H1 (cell line): ENCODE measurements at regions not wholly inside any gene's neighbourhood (a gene's known extent, or its start where the extent isn't known, plus 50 kb on each side); places are given as distances from the start of the nearest gene placed in this dataset.

Source experiments
- CTCF ChIA-PET: fragments of 300-600 bp; sonication (Branson Sonifier 250); formaldehyde crosslinking; loops from one replicate; lab custom pipeline; 2021; ENCODE audit not compliant: partially characterized antibody; lab: Charles Lee
- POLR2A ChIA-PET: fragments of 300-600 bp; sonication (Branson Sonifier 250); formaldehyde crosslinking; loops from one replicate; lab custom pipeline; 2021; ENCODE audit warnings: inconsistent platforms; ENCODE audit not compliant: partially characterized antibody; lab: Charles Lee
- DNase-seq, 2 experiments: peaks; one replicate each; pipeline versions ENCODE4 v3.0.0 to v3.0.0-alpha.2; 2010 to 2022; ENCODE audit warnings: low spot score in 2 of 2, low read depth in 1 of 2, mixed read lengths in 1 of 2
- FAIRE-seq: peaks from 2 replicates; lab custom pipeline; 2011; peaks lifted over from hg19 to GRCh38; lab: Jason Lieb, UNC
- H2AFZ ChIP-seq: 2 replicates; pipeline ENCODE4 v1.8.1; 2012; ENCODE audit warnings: low read length, inconsistent platforms
- H2AK5ac ChIP-seq: 2 replicates; pipeline ENCODE4 v1.6.1; 2013; ENCODE audit warnings: low read depth, low read length
- H2BK120ac ChIP-seq: replicated peaks from 2 replicates; pipeline ENCODE3; 2013; ENCODE audit warnings: low read depth, low read length, inconsistent platforms
- H2BK12ac ChIP-seq: 2 replicates; pipeline ENCODE4 v1.6.1; 2013; ENCODE audit warnings: low read depth, low read length
- H2BK15ac ChIP-seq: 2 replicates; pipeline ENCODE4 v1.6.1; 2013; ENCODE audit warnings: low read length
- H2BK20ac ChIP-seq: 2 replicates; pipeline ENCODE4 v1.6.1; 2013; ENCODE audit warnings: low read length
- H2BK5ac ChIP-seq: 2 replicates; pipeline ENCODE4 v1.6.1; 2013; ENCODE audit warnings: low read depth, low read length
- H3K14ac ChIP-seq: 2 replicates; pipeline ENCODE4 v1.6.1; 2013; ENCODE audit warnings: inconsistent platforms; ENCODE audit not compliant: insufficient read length
- H3K18ac ChIP-seq: 2 replicates; pipeline ENCODE4 v1.6.1; 2013; ENCODE audit warnings: low read length; ENCODE audit errors: extremely low read depth
- H3K23ac ChIP-seq: 2 replicates; pipeline ENCODE4 v1.6.1; 2013; ENCODE audit warnings: inconsistent platforms; ENCODE audit not compliant: insufficient read length
- H3K23me2 ChIP-seq: 2 replicates; pipeline ENCODE4 v1.6.1; 2013; ENCODE audit warnings: low read depth, low read length
- H3K27ac ChIP-seq: 2 replicates; pipeline ENCODE4 v1.6.1; 2011; ENCODE audit warnings: low read depth, low read length, inconsistent platforms
- H3K27me3 ChIP-seq, 4 experiments: replicated peaks in 1 of 4; 1 replicate in 1 of 4; 2 replicates in 3 of 4; pipeline versions ENCODE4 v1.6.1 to v1.8.1; 2011 to 2013; ENCODE audit warnings: low read length in 3 of 4, mild to moderate bottlenecking in 3 of 4, inconsistent platforms in 2 of 4, mixed read lengths in 2 of 4, moderate library complexity in 1 of 4; ENCODE audit not compliant: control insufficient read depth in 3 of 4, insufficient read depth in 3 of 4; ENCODE audit errors: extremely low read depth in 1 of 4
- H3K36me3 ChIP-seq, 4 experiments: 2 replicates each; pipeline versions ENCODE4 v1.6.1 to v1.8.1; 2011 to 2013; ENCODE audit warnings: mild to moderate bottlenecking in 4 of 4, low read length in 3 of 4, moderate library complexity in 2 of 4, control low read depth in 1 of 4, inconsistent platforms in 1 of 4; ENCODE audit not compliant: insufficient read depth in 4 of 4, control insufficient read depth in 2 of 4
- H3K4ac ChIP-seq: replicated peaks from 2 replicates; pipeline ENCODE3; 2013; ENCODE audit warnings: low read length, low read depth, mixed read lengths, inconsistent platforms; ENCODE audit not compliant: insufficient read length
- H3K4me1 ChIP-seq, 4 experiments: replicated peaks in 1 of 4; 1 replicate in 1 of 4; 2 replicates in 3 of 4; pipeline versions ENCODE4 v1.6.1 to v1.8.1; 2011 to 2013; ENCODE audit warnings: low read length in 3 of 4, inconsistent platforms in 2 of 4, mixed read lengths in 1 of 4; ENCODE audit not compliant: insufficient read depth in 4 of 4, control insufficient read depth in 3 of 4
- H3K4me2 ChIP-seq, 2 experiments: 2 replicates each; pipeline versions ENCODE4 v1.6.1 to v1.8.1; 2011 to 2013; ENCODE audit warnings: low read depth in 2 of 2, low read length in 2 of 2, control low read depth in 1 of 2, inconsistent platforms in 1 of 2, mild to moderate bottlenecking in 1 of 2; ENCODE audit not compliant: insufficient read depth in 1 of 2
- H3K4me3 ChIP-seq, 4 experiments: fragments of 200-600, 300-600 bp in 1 of 4; sonication (generic), shearing (Covaris generic), sonication (Bioruptor Twin) in 1 of 4; 2 replicates each; pipeline versions ENCODE4 v1.5.1 to v1.8.1; 2011 to 2016; ENCODE audit warnings: low read length in 4 of 4, low read depth in 3 of 4, control low read depth in 2 of 4, inconsistent platforms in 2 of 4, mild to moderate bottlenecking in 2 of 4, mixed read lengths in 1 of 4, moderate library complexity in 1 of 4; ENCODE audit not compliant: insufficient read depth in 2 of 4; ENCODE audit errors: extremely low read depth in 1 of 4
- H3K56ac ChIP-seq: replicated peaks from 2 replicates; pipeline ENCODE3; 2013; ENCODE audit warnings: low read depth, mild to moderate bottlenecking, mixed read lengths, low read length, inconsistent platforms; ENCODE audit not compliant: insufficient read length
- H3K79me1 ChIP-seq: 2 replicates; pipeline ENCODE4 v1.6.1; 2013; ENCODE audit warnings: low read depth, low read length, control low read depth
- H3K79me2 ChIP-seq, 2 experiments: 2 replicates each; pipeline versions ENCODE4 v1.6.1 to v1.8.1; 2012 to 2013; ENCODE audit warnings: low read length in 2 of 2, mild to moderate bottlenecking in 2 of 2, inconsistent platforms in 1 of 2; ENCODE audit not compliant: insufficient read depth in 2 of 2, control insufficient read depth in 1 of 2
- H3K9ac ChIP-seq, 4 experiments: replicated peaks in 1 of 4; 1 replicate in 1 of 4; 2 replicates in 3 of 4; pipeline versions ENCODE4 v1.6.1 to v1.8.1; 2011 to 2013; ENCODE audit warnings: low read depth in 3 of 4, low read length in 3 of 4, control low read depth in 2 of 4, mild to moderate bottlenecking in 2 of 4, moderate library complexity in 2 of 4, inconsistent platforms in 1 of 4; ENCODE audit errors: extremely low read depth in 1 of 4
- H3K9me3 ChIP-seq, 2 experiments: 2 replicates each; pipeline versions ENCODE4 v1.6.1 to v1.8.1; 2012 to 2013; ENCODE audit warnings: mild to moderate bottlenecking in 2 of 2, moderate library complexity in 2 of 2, control low read depth in 1 of 2, inconsistent platforms in 1 of 2, low read depth in 1 of 2, low read length in 1 of 2, mixed read lengths in 1 of 2; ENCODE audit not compliant: insufficient read depth in 2 of 2
- H4K20me1 ChIP-seq, 2 experiments: replicated peaks in 1 of 2; 2 replicates each; pipeline versions ENCODE3 to v1.8.1; 2011 to 2013; ENCODE audit warnings: inconsistent platforms in 2 of 2, low read length in 2 of 2, mild to moderate bottlenecking in 1 of 2; ENCODE audit not compliant: insufficient read depth in 2 of 2, control insufficient read depth in 1 of 2
- H4K5ac ChIP-seq: 2 replicates; pipeline ENCODE4 v1.6.1; 2013; ENCODE audit warnings: low read length, low read depth, mixed read lengths, inconsistent platforms; ENCODE audit not compliant: insufficient read length
- H4K8ac ChIP-seq: 2 replicates; pipeline ENCODE4 v1.8.0; 2013; ENCODE audit warnings: mild to moderate bottlenecking, moderate library complexity, low read length, inconsistent platforms; ENCODE audit not compliant: insufficient read depth; ENCODE audit errors: extremely low read depth
- H4K91ac ChIP-seq: replicated peaks from 2 replicates; pipeline ENCODE3; 2013; ENCODE audit warnings: low read length, mixed read lengths, inconsistent platforms; ENCODE audit not compliant: insufficient read length
- BACH1 ChIP-seq: IDR thresholded peaks from 2 replicates; pipeline ENCODE4 v1.6.1; 2012; ENCODE audit warnings: low read length, improper control_type of control experiment
- CTBP2 ChIP-seq: IDR thresholded peaks from 2 replicates; pipeline ENCODE4 v1.7.0; 2011; ENCODE audit warnings: borderline replicate concordance, mild to moderate bottlenecking, moderate library complexity, mixed read lengths, low read length; ENCODE audit not compliant: insufficient read depth, insufficient read length
- GTF2F1 ChIP-seq: IDR thresholded peaks from 2 replicates; pipeline ENCODE4 v1.6.1; 2012; ENCODE audit warnings: low read depth, low read length, improper control_type of control experiment, borderline replicate concordance
- NRF1 ChIP-seq: IDR thresholded peaks from 2 replicates; pipeline ENCODE4 v1.6.1; 2011; ENCODE audit warnings: mild to moderate bottlenecking, low read depth, low read length, improper control_type of control experiment
- POLR2AphosphoS5 ChIP-seq: IDR thresholded peaks from 2 replicates; pipeline ENCODE4 v1.6.1; 2011; ENCODE audit warnings: low read depth, low read length
- RFX5 ChIP-seq: IDR thresholded peaks from 2 replicates; pipeline ENCODE4 v1.6.1; 2011; ENCODE audit warnings: low read depth, low read length, improper control_type of control experiment, borderline replicate concordance
- SUZ12 ChIP-seq: fragments of 200-600 bp; sonication (generic); IDR thresholded peaks from 2 replicates; pipeline ENCODE4 v1.6.1; 2012; ENCODE audit warnings: mild to moderate bottlenecking, inconsistent platforms, low read length, moderate library complexity, mixed read lengths
- TBP ChIP-seq: IDR thresholded peaks from 2 replicates; pipeline ENCODE4 v1.6.1; 2011; ENCODE audit warnings: low read depth, low read length, improper control_type of control experiment
- TEAD4 ChIP-seq: IDR thresholded peaks from 2 replicates; pipeline ENCODE4 v1.6.1; 2012; ENCODE audit warnings: low read depth, low read length, inconsistent platforms, mixed read lengths
- YY1 ChIP-seq: IDR thresholded peaks from 2 replicates; pipeline ENCODE4 v1.6.1; 2011; ENCODE audit warnings: low read depth, mild to moderate bottlenecking, low read length
- WGBS, 2 experiments: shearing (Covaris generic) in 1 of 2; methylation state at CpG; one replicate each; pipeline versions ENCODE4 v1.1.6 to v1.1.7; 2013 to 2015; ENCODE audit warnings: low lambda C conversion rate in 2 of 2, mixed read lengths in 2 of 2, inconsistent platforms in 1 of 2, low coverage in 1 of 2, missing lambda C conversion rate in 1 of 2; ENCODE audit not compliant: insufficient replicate concordance in 2 of 2, insufficient coverage in 1 of 2, insufficient read length in 1 of 2; ENCODE audit errors: extremely low coverage in 1 of 2, missing lambda C conversion rate in 1 of 2; 5-methylcytosine and 5-hydroxymethylcytosine counted together
- TF ChIP-seq, protein P1 (sequence below): IDR thresholded peaks from 2 replicates; pipeline ENCODE4 v1.6.1; 2011; ENCODE audit warnings: low read length, improper control_type of control experiment

DNA sequence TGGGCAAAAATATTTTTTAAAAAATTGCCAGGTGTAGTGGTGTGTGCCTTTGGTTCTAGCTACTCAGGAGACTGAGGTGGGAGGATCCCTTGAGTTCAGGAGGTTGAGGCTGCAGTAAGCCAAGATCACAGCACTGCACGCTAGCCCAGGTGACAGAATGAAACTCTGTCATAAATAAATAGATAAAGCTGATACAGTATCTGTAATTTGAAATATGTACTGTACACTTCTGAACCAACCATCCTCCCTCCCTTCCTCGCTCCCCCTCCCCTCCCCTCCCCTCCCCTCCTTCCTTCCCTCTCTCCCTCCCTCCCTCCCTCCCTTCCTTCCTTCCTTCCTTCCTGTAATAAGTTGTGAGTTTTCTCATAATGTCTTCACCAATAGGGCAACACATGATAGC, 208.4 kb upstream of the RBFOX1 start:
- Histone ChIP-seq H4K5ac (no peak overlapping the region), H3K9me3 (no peaks in the 10 kb centered on the region), H2AFZ (no peak overlapping the region), H2BK5ac (no peak overlapping the region), H3K79me1 (no peaks in the 10 kb centered on the region), H4K20me1 (no peaks in the 10 kb centered on the region), H3K23ac (no peak overlapping the region)
- POLR2A ChIA-PET: interaction anchor here (0.6 kb wide), 1 partner anchor 30 kb away, joined by 3 read pairs; no protein-coding TSS in a partner anchor
- FAIRE-seq: no peak
- TF ChIP-seq YY1 (no peak), BACH1 (no peak), GTF2F1 (no peak), SUZ12 (no peak), TEAD4 (no peak), POLR2AphosphoS5 (no peak), TBP (no peak), CTBP2 (no peak), RFX5 (no peak), NRF1 (no peak)
- TF ChIP-seq, protein P1, sequence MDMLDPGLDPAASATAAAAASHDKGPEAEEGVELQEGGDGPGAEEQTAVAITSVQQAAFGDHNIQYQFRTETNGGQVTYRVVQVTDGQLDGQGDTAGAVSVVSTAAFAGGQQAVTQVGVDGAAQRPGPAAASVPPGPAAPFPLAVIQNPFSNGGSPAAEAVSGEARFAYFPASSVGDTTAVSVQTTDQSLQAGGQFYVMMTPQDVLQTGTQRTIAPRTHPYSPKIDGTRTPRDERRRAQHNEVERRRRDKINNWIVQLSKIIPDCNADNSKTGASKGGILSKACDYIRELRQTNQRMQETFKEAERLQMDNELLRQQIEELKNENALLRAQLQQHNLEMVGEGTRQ: no peak
- TF ChIP-seq, all 59 proteins: peak for 0
- DNase-seq: no peak
- H3K36me3 ChIP-seq: no peaks in the 10 kb centered on the region
- no peak overlapping the region for H2AK5ac ChIP-seq
- H3K18ac ChIP-seq: no peak overlapping the region
- no peaks in the 10 kb centered on the region; the same call in 1 of the 2 replicates for H3K23me2 ChIP-seq
- H3K4me1 ChIP-seq: no peaks in the 10 kb centered on the region
- CTCF ChIA-PET: interaction anchor here (0.6 to 1.2 kb wide), 5 partner anchors 9 to 761 kb away, joined by 3 to 5 read pairs (median 3); no protein-coding TSS in a partner anchor
- no peak overlapping the region for H2BK20ac ChIP-seq
- no peak overlapping the region for H3K4me2 ChIP-seq
- H2BK15ac ChIP-seq: no peak overlapping the region
- no peak overlapping the region for H2BK120ac ChIP-seq
- no peak overlapping the region for H4K91ac ChIP-seq
- no peak overlapping the region for H3K56ac ChIP-seq
- H2BK12ac ChIP-seq: no peak overlapping the region
- no peak overlapping the region for H3K4me3 ChIP-seq
- H3K27me3 ChIP-seq: no peaks in the 10 kb centered on the region
- no peaks in the 10 kb centered on the region for H3K79me2 ChIP-seq
- 89% methylated on average over 1 of the region's 2 CpGs; no CpG with 5 or more reads in 1 of the 2 experiments for WGBS, 2 experiments
- H4K8ac ChIP-seq: no peak overlapping the region
- no peak overlapping the region for H3K14ac ChIP-seq
- no peak overlapping the region for H3K9ac ChIP-seq
- no peak overlapping the region for H3K27ac ChIP-seq
- H3K4ac ChIP-seq: no peak overlapping the region
